NCI-H2227 (cell line): ENCODE measurements at regions not wholly inside any gene's neighbourhood (a gene's known extent, or its start where the extent isn't known, plus 50 kb on each side); places are given as distances from the start of the nearest gene placed in this dataset.

Source experiments
- DNase-seq: peaks from one replicate; lab custom pipeline; 2025; ENCODE audit not compliant: unreplicated experiment; lab: John Stamatoyannopoulos, UW

DNA sequence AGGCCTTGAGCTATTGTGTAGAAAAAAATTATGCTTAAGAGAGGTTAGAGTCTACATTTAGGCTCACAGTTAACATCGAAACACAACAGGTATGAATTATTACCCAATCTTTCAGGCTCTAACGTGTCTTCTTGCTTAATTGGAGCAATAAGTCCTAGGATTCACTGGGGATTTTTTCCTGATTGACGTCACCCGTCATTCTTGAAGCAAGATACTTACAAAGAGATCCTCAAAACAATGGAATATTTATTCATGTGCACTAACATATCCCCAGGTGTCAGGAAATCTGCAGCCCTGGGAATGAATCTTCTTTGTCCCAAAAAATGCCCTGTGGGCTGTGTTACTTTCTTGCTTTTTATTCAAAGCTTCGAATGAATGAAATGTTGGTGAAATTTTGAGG lies 413.5 kb downstream of the NFIB start:
- no peak for DNase-seq

- no peak for DNase-seq
Measured at GRCh38 chr9:13899924-13900323, 414.0 kb downstream of the NFIB start.

DNA sequence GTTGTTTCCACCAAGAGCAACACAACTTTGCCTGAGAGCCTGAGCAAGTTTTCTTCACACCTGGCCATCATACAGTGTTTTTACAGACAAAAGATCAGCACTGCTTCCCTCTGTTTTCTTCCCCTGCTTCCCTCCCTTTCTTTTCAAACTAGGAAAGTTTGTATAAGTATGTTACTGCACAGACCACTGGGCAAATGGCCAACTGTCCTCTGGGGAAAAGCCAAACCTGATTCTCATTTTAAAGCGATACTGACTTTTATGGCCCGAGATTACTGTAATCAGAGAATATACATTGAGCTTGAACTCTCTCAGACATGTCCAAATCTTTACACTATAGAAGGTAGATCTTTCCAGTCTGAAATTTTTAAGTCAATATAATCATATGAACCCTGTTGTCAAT lies 415.0 kb downstream of the NFIB start:
- DNase-seq: no peak

DNA sequence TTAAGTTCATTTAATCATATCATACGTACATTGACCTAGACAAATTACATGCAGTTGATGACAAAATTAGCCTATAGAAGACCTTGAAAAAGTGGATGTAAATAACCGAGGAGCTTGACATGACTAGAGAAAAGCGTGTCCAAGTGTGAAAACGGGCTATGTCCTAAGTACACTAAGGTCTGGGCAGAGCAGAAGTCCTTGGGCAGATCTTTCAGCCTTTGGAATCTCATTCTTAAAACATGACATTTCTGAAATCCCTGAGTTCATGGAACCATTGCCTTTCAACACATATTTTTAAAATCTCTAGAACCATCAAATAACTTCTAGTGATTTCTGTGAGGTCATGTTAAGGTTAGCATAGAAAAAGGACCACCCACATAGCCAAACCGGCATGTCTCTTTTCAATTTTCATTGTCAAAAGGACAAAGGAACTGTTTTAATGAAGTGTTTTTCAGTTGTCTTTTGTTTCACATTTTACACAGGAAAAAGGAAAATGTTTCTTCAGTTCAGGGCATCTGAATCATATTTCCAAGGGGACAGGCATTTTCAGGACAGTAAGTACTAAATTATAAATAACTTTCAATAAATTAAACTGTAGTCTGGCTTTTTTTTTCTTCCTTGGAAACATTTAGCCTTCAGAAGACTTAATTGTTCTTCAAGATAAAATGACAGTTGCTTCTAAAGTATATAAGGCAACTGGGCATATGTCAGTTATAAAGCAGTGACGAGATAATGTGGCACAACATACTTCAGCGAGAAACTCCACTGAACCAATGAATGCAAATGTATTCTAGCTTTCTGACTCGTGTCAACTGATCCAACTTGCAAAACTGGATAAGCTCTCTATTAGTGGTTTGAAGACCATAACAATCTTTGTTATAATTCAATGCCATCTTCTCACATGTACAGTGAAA lies 416.8 kb downstream of the NFIB start:
- no peak for DNase-seq

GRCh38 chr9:13896047-13896446 lies 417.9 kb downstream of the NFIB start:
- no peak for DNase-seq

- DNase-seq: no peak
Measured at GRCh38 chr9:13885258-13885657, 428.7 kb downstream of the NFIB start.

DNA sequence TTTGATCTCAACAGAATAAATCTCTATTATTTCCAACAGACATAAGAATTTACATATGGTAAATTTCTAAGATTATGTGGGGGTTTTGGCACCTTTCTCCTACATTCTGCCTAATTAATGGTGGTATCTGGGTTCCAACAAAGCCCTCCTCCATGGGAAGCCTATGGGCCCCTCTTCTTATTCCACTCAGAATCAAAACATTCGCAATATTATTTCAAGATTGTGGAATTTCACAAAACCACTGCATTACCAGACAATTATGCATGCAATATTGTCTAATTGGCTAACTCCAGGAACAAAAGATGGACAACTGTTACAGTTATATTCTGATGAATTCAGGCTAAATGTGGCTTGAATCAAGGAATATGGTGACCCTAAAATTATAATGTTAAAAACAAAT lies 434.0 kb downstream of the NFIB start:
- no peak for DNase-seq

- no peak for DNase-seq
Measured at GRCh38 chr9:13879011-13879410, 434.9 kb downstream of the NFIB start.

DNA sequence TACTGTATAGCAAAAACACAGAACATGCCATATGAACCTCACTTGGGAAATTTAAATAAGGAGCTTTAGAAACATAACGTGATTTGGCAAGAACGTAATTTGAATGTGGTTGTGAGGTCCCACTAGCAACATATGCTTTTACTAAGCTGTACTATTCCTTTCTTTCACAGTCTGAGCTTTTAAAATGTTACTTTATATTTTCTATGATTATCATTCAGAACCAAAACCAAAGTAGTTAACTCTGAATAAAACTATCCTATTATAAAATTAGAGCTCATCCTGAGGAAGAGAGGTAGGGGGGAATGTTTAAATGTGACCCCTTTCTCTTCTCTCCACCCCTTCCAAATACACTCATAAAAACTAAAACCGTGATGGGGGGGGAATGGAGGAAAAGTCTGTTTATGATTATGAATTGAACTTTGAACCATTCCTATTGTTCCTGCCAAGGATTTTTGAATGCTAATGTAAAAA lies 435.7 kb downstream of the NFIB start:
- no peak for DNase-seq

DNA sequence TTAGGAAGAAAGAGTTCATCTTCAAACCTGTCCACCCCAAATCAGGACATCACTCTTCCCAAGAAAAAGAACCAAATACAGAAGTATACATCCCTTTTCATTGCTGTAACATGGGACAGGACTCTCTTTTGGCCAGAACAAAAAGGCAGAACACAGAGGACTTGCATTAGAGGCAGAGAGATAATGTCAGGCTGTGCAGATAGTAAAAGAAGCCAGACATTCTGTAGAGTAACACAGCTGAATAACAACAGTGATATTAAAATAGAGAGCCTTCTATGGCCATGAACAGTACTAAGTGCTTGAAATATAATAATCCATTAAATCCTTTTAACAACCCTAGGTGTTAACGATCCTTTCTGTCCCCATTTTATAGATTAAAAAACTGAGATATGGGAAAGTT lies 437.2 kb downstream of the NFIB start:
- DNase-seq: no peak

DNA sequence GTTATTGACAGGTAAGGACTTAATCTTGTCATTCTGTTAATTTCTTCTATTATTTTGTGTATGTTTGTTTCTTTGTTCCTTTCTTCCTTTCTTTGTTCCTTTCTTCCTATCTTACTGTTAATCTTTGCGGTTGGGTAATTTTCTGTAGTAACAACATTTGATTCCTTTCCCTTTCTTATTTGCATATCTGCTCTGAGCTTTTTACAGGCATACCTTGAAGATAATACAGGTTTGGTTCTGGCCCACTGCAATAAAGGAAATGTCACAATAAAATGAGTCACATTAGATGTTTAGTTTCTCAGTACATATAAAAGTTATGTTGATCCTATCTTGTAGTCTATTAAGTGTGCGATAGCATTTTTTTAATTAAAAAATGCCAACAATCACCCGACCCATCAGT lies 440.7 kb downstream of the NFIB start:
- DNase-seq: no peak

- no peak for DNase-seq
Measured at GRCh38 chr9:13868336-13868735, 445.6 kb downstream of the NFIB start.

GRCh38 chr9:13865869-13866268 lies 448.1 kb downstream of the NFIB start:
- no peak for DNase-seq

DNA sequence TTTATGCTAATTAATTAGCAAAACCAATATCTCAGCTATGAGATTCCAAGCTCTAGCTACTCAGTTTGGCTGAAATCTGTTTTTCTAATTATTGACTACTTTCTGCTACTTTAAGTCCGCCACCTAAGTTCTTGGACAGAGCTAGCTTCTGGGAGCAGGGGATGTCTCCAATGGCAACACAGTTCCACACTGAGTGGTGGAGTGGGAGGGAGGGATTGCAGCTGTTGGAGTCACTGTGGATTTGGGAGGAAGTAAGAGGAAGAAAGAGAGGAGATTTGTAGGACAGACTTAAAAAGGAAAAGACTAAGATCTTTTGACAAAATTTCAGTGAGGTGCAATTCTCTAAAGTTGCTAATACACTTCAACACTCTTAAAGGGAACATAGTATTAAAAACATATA lies 450.8 kb downstream of the NFIB start:
- no peak for DNase-seq

DNA sequence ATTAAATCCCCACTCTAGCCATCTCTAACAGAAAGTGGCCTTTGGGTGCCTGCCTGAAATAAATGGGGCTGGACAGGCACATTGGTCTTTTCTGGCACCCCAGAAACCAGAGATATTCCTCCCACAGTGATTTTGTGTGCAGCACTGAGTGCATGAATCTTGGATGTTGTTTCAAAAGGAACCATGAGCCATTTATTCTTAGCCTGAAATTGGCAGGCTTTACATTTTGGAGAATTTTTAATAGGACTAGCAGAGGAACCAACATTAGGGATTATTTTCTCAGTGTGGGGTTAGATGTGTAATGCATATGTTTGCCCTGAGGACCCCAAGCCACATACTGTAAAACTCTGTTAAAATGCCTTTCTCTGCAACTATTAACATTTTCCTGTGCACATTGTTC lies 451.3 kb downstream of the NFIB start:
- DNase-seq: no peak

DNA sequence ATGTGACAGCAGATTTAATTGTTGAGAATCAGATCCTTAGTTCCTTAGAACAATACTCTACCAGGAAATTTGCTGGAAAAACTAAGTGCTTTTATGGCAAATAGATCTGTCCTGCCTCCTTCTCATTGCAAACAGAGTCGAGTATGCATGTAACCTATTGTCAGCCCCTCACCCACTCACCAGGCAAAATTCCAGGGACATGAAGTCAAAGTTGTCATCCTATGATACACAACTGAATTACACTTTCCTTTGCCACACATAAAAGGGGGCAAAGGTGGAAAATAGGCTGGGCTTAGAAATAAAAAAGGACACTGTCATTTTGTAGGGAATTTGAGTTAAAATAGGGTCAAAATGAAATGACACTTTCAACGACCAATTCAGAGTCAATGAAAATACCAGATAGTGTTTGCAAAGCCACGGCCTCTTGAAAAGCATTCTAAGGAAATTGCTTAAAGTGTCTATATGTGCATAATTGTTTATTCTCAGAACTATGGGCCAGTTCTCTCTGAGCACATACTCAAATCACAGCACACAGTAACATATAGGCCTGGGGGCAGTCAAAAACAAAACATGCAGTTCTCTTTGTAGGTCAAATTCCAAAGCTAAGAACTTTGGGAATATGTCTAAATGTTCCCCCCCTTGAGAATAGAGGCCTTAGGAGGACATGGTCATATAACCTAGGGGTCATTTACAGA lies 452.8 kb downstream of the NFIB start:
- peak; percentile 5 for DNase-seq

- DNase-seq: no peak
Measured at GRCh38 chr9:13860019-13860418, 453.9 kb downstream of the NFIB start.

DNA sequence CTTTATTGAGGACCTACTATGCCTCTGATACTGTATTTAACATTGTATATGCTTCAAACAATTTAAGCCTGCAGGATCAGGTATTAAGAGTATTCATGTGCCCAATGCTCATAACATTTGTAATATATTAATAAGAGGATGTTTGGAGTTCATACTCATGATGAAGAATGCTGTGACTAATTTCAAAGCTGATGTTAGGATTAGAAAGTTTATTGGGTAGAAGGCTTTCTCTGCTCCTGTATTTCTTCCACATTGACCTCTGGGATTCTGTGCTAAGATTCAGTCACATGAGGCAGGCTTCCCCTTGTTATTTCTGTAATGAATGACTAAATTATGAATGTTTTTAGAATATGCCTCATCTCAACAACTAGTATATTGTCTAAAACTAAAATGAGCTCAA lies 456.4 kb downstream of the NFIB start:
- DNase-seq: no peak

DNA sequence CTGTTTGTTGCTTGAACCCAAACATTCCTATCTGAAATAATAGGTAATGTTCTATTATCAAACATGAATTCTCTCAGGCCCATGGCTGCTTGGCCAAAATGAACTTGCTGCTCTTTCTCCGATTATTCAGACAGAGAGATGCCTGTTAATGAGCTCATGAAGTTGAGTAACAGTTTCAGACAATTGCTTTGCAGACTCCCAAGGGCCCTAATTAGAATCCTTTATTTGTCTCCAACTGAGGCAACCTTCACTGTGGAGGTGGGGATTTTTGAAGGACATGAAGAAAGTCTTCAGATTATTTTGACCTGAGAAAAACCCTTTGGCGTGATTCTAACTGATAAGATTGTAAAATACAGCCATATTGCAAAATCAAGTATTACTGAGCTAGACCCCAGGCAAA lies 466.7 kb downstream of the NFIB start:
- no peak for DNase-seq

- no peak for DNase-seq
Measured at GRCh38 chr9:13845460-13845859, 468.5 kb downstream of the NFIB start.

- DNase-seq: no peak
Measured at GRCh38 chr9:13841746-13842462, 472.0 kb downstream of the NFIB start.

- DNase-seq: no peak
Measured at GRCh38 chr9:13832446-13832845, 481.5 kb downstream of the NFIB start.
